ENCODE measurements at regions not wholly inside any gene's neighbourhood (a gene's known extent, or its start where the extent isn't known, plus 50 kb on each side); places are given as distances from the start of the nearest gene placed in this dataset.

- H3K9ac ChIP-seq (ENCODE audit: low read length), result no peak overlapping the region
- no peaks in the 10 kb centered on the region for H3K36me3 ChIP-seq (ENCODE audit: insufficient read depth, low read length)
- H3K79me2 ChIP-seq (ENCODE audit: insufficient read depth, low read length), result no peaks in the 10 kb centered on the region
- H2AFZ ChIP-seq (ENCODE audit: low read length), result no peak overlapping the region
- H3K4me1 ChIP-seq (ENCODE audit: insufficient read depth, low read length, severe bottlenecking), result no peaks in the 10 kb centered on the region
- no peak overlapping the region for H3K4me3 ChIP-seq (ENCODE audit: low read depth, low read length, poor library complexity, severe bottlenecking)
- H3K27ac ChIP-seq (ENCODE audit: low read depth, low read length, poor library complexity, severe bottlenecking), result no peak overlapping the region
- no peaks in the 10 kb centered on the region for H3K27me3 ChIP-seq (ENCODE audit: insufficient read depth, low read length)
- TF ChIP-seq CTCF (IDR thresholded peaks at IDR 0.05; ENCODE audit: low read length) (no peak), EZH2 (IDR thresholded peaks at IDR 0.05; ENCODE audit: borderline replicate concordance, low read length) (no peak)
- H3K9me3 ChIP-seq (ENCODE audit: low read length), result no peaks in the 10 kb centered on the region
- no peaks in the 10 kb centered on the region for H4K20me1 ChIP-seq (ENCODE audit: insufficient read depth, low read length)
- H3K9me2 ChIP-seq (ENCODE audit: low read depth, low read length), result no peaks in the 10 kb centered on the region
- H3K4me2 ChIP-seq (ENCODE audit: low read length), result no peak overlapping the region
- no peaks in the 10 kb centered on the region for H3F3A ChIP-seq (ENCODE audit: insufficient read depth, low read length)
Observed at GRCh38 chr2:59254279-59254678, 1013.2 kb upstream of the FANCL start.

GRCh38 chr2:59250307-59250677 lies 1009.2 kb upstream of the FANCL start:
- Histone ChIP-seq H3K27ac (ENCODE audit: low read depth, low read length, poor library complexity, severe bottlenecking) (no peak overlapping the region), H4K20me1 (ENCODE audit: insufficient read depth, low read length) (no peaks in the 10 kb centered on the region), H3K79me2 (ENCODE audit: insufficient read depth, low read length) (no peaks in the 10 kb centered on the region), H3K36me3 (ENCODE audit: insufficient read depth, low read length) (no peaks in the 10 kb centered on the region), H2AFZ (ENCODE audit: low read length) (no peak overlapping the region), H3K4me2 (ENCODE audit: low read length) (no peak overlapping the region), H3K9me2 (ENCODE audit: low read depth, low read length) (no peaks in the 10 kb centered on the region), H3K4me3 (ENCODE audit: low read depth, low read length, poor library complexity, severe bottlenecking) (no peak overlapping the region), H3F3A (ENCODE audit: insufficient read depth, low read length) (no peaks in the 10 kb centered on the region), H3K9me3 (ENCODE audit: low read length) (no peaks in the 10 kb centered on the region), H3K4me1 (ENCODE audit: insufficient read depth, low read length, severe bottlenecking) (no peaks in the 10 kb centered on the region), H3K9ac (ENCODE audit: low read length) (no peak overlapping the region), H3K27me3 (ENCODE audit: insufficient read depth, low read length) (no peaks in the 10 kb centered on the region)
- no peak for TF ChIP-seq CTCF (IDR thresholded peaks at IDR 0.05; ENCODE audit: low read length)
- no peak for TF ChIP-seq EZH2 (IDR thresholded peaks at IDR 0.05; ENCODE audit: borderline replicate concordance, low read length)

- Histone ChIP-seq H3K4me1 (ENCODE audit: insufficient read depth, low read length, severe bottlenecking) (no peaks in the 10 kb centered on the region), H3K27me3 (ENCODE audit: insufficient read depth, low read length) (no peaks in the 10 kb centered on the region), H3F3A (ENCODE audit: insufficient read depth, low read length) (no peaks in the 10 kb centered on the region), H3K36me3 (ENCODE audit: insufficient read depth, low read length) (no peaks in the 10 kb centered on the region), H3K9ac (ENCODE audit: low read length) (no peak overlapping the region), H2AFZ (ENCODE audit: low read length) (no peak overlapping the region), H3K79me2 (ENCODE audit: insufficient read depth, low read length) (no peaks in the 10 kb centered on the region), H3K9me3 (ENCODE audit: low read length) (no peaks in the 10 kb centered on the region), H3K9me2 (ENCODE audit: low read depth, low read length) (no peaks in the 10 kb centered on the region), H3K27ac (ENCODE audit: low read depth, low read length, poor library complexity, severe bottlenecking) (no peak overlapping the region), H4K20me1 (ENCODE audit: insufficient read depth, low read length) (no peaks in the 10 kb centered on the region), H3K4me3 (ENCODE audit: low read depth, low read length, poor library complexity, severe bottlenecking) (no peak overlapping the region), H3K4me2 (ENCODE audit: low read length) (no peak overlapping the region)
- no peak for TF ChIP-seq CTCF (IDR thresholded peaks at IDR 0.05; ENCODE audit: low read length)
- TF ChIP-seq EZH2 (IDR thresholded peaks at IDR 0.05; ENCODE audit: borderline replicate concordance, low read length), result no peak
Observed at GRCh38 chr2:59249441-59250306, 1008.5 kb upstream of the FANCL start.

Data from OCI-LY1 (cell line).